Fibroblast of peridontal ligament (primary cell): ENCODE measurements at regions not wholly inside any gene's neighbourhood (a gene's known extent, or its start where the extent isn't known, plus 50 kb on each side); places are given as distances from the start of the nearest gene placed in this dataset.
"Not testable (repeated sequence)": the region's sequence is repeated elsewhere in the genome, so short reads cannot be mapped to it uniquely, and the experiment has no call there.

Experiments used
- DNase-seq: peaks from one replicate; pipeline ENCODE4 v3.0.0-alpha.2; 2010; ENCODE audit errors: extremely low read depth

- DNase-seq: no peak
Measured at GRCh38 chr2:17363846-17364245, 154.4 kb downstream of the RAD51AP2 start.

DNA sequence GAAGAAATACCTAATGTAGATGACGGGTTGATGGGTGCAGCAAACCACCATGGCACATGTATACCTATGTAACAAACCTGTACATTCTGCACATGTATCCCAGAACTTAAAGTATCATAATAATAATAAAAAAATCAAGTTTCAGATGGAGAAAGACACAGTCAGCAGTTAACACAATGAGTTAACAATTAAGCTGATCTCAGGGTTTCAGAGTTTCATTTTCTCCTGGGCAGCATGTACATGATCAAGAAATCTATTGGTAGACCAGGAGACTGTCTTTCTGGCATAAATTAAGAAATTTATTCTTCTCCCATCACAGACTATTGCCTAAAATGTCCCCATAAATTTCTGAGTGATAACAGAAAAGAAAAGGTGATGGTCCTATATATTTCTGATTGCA lies 155.3 kb downstream of the RAD51AP2 start:
- DNase-seq: no peak

- DNase-seq: no peak
Measured at GRCh38 chr2:17355608-17356329, 162.5 kb downstream of the RAD51AP2 start.

- no peak for DNase-seq
Measured at GRCh38 chr2:17353263-17353662, 165.0 kb downstream of the RAD51AP2 start.

GRCh38 chr2:17342692-17343091 lies 175.5 kb downstream of the RAD51AP2 start:
- not testable (repeated sequence) for DNase-seq

DNA sequence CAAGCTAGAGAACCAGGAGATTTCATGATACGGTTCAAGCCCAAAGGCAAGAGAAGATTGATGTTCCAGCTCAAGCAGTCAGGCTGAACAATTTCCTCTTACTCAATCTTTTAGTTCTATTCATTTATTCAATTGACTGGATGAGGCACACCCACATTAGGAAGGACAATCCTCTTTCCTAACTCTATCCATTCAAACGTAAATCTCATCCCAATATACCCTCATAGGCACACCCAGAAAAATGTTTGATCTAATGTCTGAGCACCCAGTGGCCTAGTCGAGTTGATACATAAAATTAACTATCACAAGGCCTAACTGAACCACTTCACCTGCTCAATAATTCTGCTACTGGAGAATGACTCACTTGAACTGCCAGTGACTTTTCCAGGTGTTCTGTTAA lies 180.7 kb downstream of the RAD51AP2 start:
- DNase-seq: no peak

DNA sequence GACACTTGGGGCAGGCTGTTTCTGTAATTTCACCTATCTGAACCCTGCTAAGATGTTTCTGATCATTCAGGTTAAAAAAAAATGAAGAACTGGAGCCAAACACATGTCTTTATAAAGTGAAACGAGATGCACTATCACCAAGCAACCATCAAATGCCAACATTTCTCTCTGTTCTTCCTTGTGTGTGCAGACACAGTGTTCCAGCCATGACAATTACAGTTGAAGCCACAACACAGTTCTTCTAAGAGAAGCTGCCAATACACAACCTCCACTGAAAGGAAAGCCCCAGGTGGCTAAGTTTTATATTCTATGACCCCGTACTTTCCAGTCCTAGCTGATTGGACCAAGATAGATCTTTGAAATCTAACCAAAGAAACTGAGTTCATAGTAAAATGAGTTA lies 181.8 kb downstream of the RAD51AP2 start:
- no peak for DNase-seq

DNA sequence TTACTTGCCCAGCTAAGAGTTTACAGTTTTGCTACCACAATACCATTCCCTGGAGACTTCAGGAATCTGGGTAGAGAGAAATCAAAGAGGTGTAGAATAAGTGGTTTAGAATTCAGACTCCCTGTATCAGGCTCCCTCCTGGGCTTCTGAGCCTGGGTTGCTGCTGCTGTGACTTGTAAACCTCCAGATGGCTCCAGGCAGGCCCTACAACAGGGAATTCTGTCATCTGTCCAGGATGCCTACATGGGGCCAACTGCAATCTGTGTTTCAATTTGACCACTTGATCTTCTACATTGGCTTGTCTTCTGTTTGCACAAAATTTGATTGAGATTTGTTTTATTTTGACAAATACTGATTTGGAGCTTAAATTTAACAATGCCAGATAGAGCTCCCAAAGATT lies 183.9 kb downstream of the RAD51AP2 start:
- no peak for DNase-seq

GRCh38 chr2:17331636-17332035 lies 186.6 kb downstream of the RAD51AP2 start:
- no peak for DNase-seq

- no peak for DNase-seq
Measured at GRCh38 chr2:17328161-17328560, 190.1 kb downstream of the RAD51AP2 start.

DNA sequence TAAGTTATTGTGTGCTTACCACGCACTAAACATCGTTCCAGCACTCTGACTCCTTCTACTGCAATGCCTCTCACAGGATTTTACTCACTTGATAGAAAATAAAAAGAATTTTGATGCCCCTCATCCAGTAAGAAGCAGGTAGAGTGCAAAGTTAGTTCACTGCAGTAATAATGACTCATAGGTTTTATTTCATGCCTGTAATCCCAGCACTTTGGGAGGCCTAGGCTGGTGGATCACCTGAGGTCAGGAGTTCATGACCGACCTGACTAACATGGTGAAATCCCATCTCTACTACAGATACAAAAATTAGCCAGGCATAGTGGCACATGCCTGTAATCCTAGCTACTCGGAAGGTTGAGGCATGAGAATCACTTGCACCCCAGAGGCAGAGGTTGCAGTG lies 190.6 kb downstream of the RAD51AP2 start:
- DNase-seq: no peak

GRCh38 chr2:17326717-17327116 lies 191.5 kb downstream of the RAD51AP2 start:
- DNase-seq: no peak

DNA sequence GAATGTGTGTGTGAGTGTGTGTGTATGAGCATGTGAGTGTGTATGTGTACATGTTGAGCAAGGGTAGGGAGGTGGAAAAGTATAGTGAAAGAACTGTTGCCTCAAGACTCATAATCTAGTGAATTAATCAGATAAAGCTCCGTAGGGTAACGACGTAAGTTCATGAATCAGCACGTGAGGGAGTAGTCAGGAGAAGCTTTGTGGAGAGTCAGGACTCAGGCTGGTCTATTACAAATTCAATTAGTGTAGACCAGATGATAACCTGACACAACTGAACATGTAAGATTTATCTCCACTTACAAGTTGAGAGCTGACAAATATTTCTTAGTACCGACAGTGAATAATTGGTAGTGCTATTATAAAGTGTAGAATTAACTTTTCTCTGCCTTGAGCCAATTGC lies 194.5 kb downstream of the RAD51AP2 start:
- no peak for DNase-seq

GRCh38 chr2:17322461-17322860 lies 195.8 kb downstream of the RAD51AP2 start:
- no peak for DNase-seq

DNA sequence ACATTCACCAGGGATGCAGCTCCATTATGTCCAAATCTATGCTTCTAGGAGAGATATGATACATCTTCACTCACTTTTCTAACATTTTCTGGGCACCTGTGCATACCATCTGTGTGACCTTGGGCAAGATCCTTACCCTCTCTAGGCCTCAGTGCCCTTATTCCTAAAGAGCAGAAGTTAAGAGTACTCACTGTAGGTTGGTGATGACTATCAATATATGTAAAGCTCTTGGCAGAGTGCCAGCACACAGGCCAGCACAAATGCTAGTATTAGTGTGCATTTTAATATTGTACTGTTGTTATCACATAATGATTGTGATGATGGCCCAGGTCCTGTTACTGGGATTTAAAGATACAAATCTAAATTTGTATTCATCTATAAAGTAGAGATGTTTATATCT lies 199.2 kb downstream of the RAD51AP2 start:
- no peak for DNase-seq

GRCh38 chr2:17318013-17318412 lies 200.2 kb downstream of the RAD51AP2 start:
- DNase-seq: no peak

DNA sequence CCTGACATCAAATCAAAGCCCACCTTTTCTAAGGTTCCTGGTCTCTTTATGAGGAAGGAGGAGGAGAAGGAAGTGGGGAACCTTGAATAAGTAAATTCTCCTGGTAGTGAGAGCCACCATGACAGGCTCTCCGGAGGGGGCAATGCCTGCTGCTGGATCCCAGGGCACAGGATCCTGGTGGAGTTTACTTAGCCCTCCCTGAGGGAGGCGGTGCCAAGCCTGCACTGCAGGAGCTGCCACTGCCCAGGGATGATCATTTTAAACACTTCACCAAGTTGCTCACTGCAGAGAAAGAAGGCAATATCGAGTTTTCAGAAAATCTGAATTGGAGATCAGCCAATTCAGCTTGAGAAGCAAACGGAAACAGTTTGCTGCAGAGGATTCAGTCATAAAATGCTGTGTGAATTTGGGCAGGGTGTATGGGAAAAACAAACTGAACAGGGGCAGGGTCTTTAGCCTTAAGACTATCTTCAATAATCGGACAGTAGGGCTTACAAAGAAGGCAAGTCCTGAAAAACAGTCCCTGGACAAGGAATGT lies 200.7 kb downstream of the RAD51AP2 start:
- no peak for DNase-seq

DNA sequence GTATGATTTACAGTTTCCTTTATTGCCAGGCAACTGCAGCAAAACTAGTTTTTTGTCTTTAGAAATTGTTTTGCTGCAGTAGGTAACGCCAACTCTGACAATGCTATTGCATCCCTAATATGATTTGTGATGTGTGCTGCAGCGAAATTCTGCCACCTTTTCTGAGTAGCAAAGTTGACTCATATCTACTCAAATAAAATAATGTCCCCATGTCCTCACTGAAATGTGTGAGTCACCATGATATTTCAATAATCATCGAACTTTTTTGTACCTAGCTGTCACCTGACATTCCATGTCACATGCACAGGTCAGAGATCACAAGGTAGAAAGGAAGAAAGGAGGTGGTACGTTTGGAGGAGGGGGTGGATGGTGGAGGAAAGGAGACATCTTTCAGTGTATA lies 205.0 kb downstream of the RAD51AP2 start:
- DNase-seq: no peak

- no peak for DNase-seq
Measured at GRCh38 chr2:17311771-17312511, 206.3 kb downstream of the RAD51AP2 start.

DNA sequence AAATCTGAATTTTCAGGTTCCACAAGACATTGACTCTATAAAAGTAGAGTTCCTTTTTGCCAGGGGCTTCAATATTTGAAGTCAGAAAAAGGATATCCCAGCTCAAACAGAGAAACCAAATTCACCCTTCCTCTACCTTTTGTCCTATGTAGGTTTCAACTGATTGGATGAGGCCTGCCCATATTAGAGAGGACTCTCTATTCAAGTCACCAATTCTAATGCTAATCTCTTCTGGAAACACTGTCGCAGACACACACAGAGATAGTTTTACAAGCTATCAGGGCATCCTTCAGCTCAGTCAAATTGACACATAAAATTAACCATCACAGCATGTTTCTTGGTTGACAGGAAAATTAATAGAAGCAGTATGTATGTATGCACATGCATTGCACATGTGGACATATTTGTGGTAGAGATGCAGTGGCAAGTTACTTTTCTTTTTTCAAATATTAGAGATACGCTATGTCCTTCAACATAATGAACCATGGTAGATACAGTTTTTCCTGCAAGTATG lies 207.1 kb downstream of the RAD51AP2 start:
- no peak for DNase-seq

GRCh38 chr2:17309741-17310339 lies 208.4 kb downstream of the RAD51AP2 start:
- peak; percentile 53 for DNase-seq

DNA sequence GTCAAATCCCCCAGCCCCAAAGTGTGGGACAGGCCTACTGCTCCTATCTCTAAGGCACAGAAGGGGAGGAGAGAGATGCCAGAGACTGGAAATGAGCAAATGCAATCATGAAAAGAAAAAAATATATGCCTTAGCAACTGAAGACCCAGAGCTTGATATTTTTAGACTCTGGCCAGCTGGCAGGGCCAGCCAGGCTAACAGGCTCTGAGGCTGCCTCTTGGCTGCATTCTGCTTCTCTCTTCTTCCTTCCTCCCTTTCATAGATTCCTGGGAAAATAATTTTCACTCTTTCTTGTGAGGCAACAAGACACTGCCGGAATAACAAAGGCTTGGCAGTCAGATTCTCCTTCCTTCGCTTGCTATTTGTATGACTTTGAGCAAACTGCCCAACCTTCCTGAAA lies 209.1 kb downstream of the RAD51AP2 start:
- DNase-seq: no peak

GRCh38 chr2:17306706-17307105 lies 211.5 kb downstream of the RAD51AP2 start:
- DNase-seq: peak; percentile 6
